ENCODE measurements at regions not wholly inside any gene's neighbourhood (a gene's known extent, or its start where the extent isn't known, plus 50 kb on each side); places are given as distances from the start of the nearest gene placed in this dataset.

DNA sequence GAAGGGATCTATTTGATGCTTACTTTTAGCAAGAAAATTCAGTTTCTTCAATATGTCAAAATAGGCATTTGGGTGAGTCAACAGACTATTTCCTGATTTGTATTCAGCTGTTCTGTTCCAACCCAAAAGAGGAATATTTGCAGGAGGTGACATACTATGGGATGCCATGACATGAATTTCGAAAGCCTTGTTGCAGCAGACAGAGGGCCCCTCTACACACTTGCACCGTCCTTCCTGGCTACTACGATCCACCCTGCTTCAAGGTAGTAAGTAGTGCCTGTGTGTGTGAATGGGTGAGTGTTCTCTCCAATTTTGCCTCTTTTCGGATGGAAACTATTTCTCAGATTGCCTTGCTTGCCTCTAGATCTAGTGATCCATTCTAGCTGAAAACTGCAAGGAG lies 413.0 kb upstream of the ADARB2 start:
- TF ChIP-seq FOXM1 (IDR thresholded peaks at IDR 0.05; ENCODE audit: borderline replicate concordance): no peak
- no peak for TF ChIP-seq SUZ12 (IDR thresholded peaks at IDR 0.05)
- no peak for TF ChIP-seq FOXA1 (IDR thresholded peaks at IDR 0.05)
- no peak for TF ChIP-seq BHLHE40 (IDR thresholded peaks at IDR 0.05; ENCODE audit: borderline replicate concordance)
